Endothelial cell of umbilical vein (primary cell): ENCODE measurements at regions not wholly inside any gene's neighbourhood (a gene's known extent, or its start where the extent isn't known, plus 50 kb on each side); places are given as distances from the start of the nearest gene placed in this dataset.
"Not testable (repeated sequence)": the region's sequence is repeated elsewhere in the genome, so short reads cannot be mapped to it uniquely, and the experiment has no call there.

Source experiments
- BruUV-seq: library from RNA; stranded (reverse); fragments of 400-500 nt; replicated peaks from 2 replicates; lab custom pipeline; 2021; lab: Mats Ljungman, UMichigan
- CTCF ChIA-PET: fragments of 300-600, 350-600 bp; sonication (Branson Sonifier 250); formaldehyde crosslinking; loops from one replicate; lab custom pipeline; 2021; ENCODE audit warnings: antibody characterized with exemption, inconsistent platforms; lab: Charles Lee
- POLR2A ChIA-PET: fragments of 300-600, 350-600 bp; sonication (Branson Sonifier 250); formaldehyde crosslinking; loops from one replicate; lab custom pipeline; 2021; ENCODE audit warnings: antibody characterized with exemption, inconsistent platforms; lab: Charles Lee
- DNase-seq: peaks from one replicate; pipeline ENCODE4 v3.0.0-alpha.2; 2011; ENCODE audit warnings: low read depth, low spot score
- FAIRE-seq: peaks from 2 replicates; lab custom pipeline; 2011; peaks lifted over from hg19 to GRCh38; lab: Jason Lieb, UNC
- H2AFZ ChIP-seq: 2 replicates; pipeline ENCODE4 v1.6.0; 2012; ENCODE audit warnings: low read depth, low read length, control low read depth, inconsistent platforms
- H3K27ac ChIP-seq: 2 replicates; pipeline ENCODE4 v1.5.1; 2011; ENCODE audit warnings: low read depth, mild to moderate bottlenecking, control low read depth, low read length, moderate library complexity; ENCODE audit not compliant: insufficient read depth
- H3K27me3 ChIP-seq, 2 experiments: 2 replicates each; pipeline versions ENCODE4 v1.6.0 to v1.6.1; 2011; ENCODE audit warnings: low read length in 2 of 2, mixed read lengths in 1 of 2; ENCODE audit not compliant: control insufficient read depth in 2 of 2, insufficient read depth in 2 of 2
- H3K36me3 ChIP-seq, 2 experiments: 2 replicates in 1 of 2; 3 replicates in 1 of 2; pipeline ENCODE4 v1.5.1; 2011; ENCODE audit warnings: low read length in 2 of 2, mild to moderate bottlenecking in 1 of 2, moderate library complexity in 1 of 2; ENCODE audit not compliant: control insufficient read depth in 2 of 2, insufficient read depth in 2 of 2; ENCODE audit errors: extremely low read depth in 1 of 2
- H3K4me1 ChIP-seq: 3 replicates; pipeline ENCODE4 v1.5.1; 2011; ENCODE audit warnings: mild to moderate bottlenecking, low read length; ENCODE audit not compliant: control insufficient read depth, insufficient read depth; ENCODE audit errors: extremely low read depth
- H3K4me2 ChIP-seq: 2 replicates; pipeline ENCODE4 v1.6.1; 2011; ENCODE audit warnings: low read length, control low read depth, mixed read lengths; ENCODE audit not compliant: insufficient read depth
- H3K4me3 ChIP-seq, 3 experiments: fragments of 200-600 bp in 1 of 3; sonication (generic), shearing (Covaris generic) in 1 of 3; replicated peaks in 1 of 3; 2 replicates each; pipeline ENCODE4 v1.5.1; 2011 to 2016; ENCODE audit warnings: control low read depth in 3 of 3, low read length in 3 of 3, mild to moderate bottlenecking in 2 of 3, inconsistent platforms in 1 of 3, low read depth in 1 of 3, moderate library complexity in 1 of 3; ENCODE audit not compliant: insufficient read depth in 1 of 3
- H3K79me2 ChIP-seq: 2 replicates; pipeline ENCODE4 v1.6.0; 2012; ENCODE audit warnings: low read length, inconsistent platforms; ENCODE audit not compliant: control insufficient read depth, insufficient read depth
- H3K9ac ChIP-seq: replicated peaks from 2 replicates; pipeline ENCODE3; 2011; ENCODE audit warnings: low read length, control low read depth; ENCODE audit not compliant: insufficient read depth; ENCODE audit errors: extremely low read depth
- H3K9me1 ChIP-seq: replicated peaks from 3 replicates; pipeline ENCODE4 v1.6.0; 2011; ENCODE audit warnings: mild to moderate bottlenecking, low read length; ENCODE audit not compliant: control insufficient read depth, insufficient read depth; ENCODE audit errors: extremely low read depth
- H3K9me3 ChIP-seq: replicated peaks from 2 replicates; pipeline ENCODE4 v1.5.1; 2012; ENCODE audit warnings: low read length, inconsistent platforms; ENCODE audit not compliant: control insufficient read depth, insufficient read depth
- H4K20me1 ChIP-seq: replicated peaks from 2 replicates; pipeline ENCODE3; 2011; ENCODE audit warnings: mild to moderate bottlenecking, low read length; ENCODE audit not compliant: control insufficient read depth, insufficient read depth; ENCODE audit errors: extremely low read depth
- EZH2 ChIP-seq: IDR thresholded peaks from 2 replicates; pipeline ENCODE4 v1.6.1; 2012; ENCODE audit warnings: borderline replicate concordance, low read depth, mild to moderate bottlenecking, moderate library complexity, low read length, inconsistent platforms; ENCODE audit not compliant: severe bottlenecking
- FOS ChIP-seq: IDR thresholded peaks from 2 replicates; pipeline ENCODE4 v1.6.1; 2011; ENCODE audit warnings: mild to moderate bottlenecking, low read length, moderate library complexity, borderline replicate concordance; ENCODE audit not compliant: insufficient read depth
- GATA2 ChIP-seq: IDR thresholded peaks from 2 replicates; pipeline ENCODE4 v1.7.0; 2011; ENCODE audit warnings: low read depth, mild to moderate bottlenecking, moderate library complexity, mixed read lengths, low read length; ENCODE audit not compliant: insufficient read length, insufficient read depth
- JUN ChIP-seq: IDR thresholded peaks from 2 replicates; pipeline ENCODE4 v1.6.1; 2011; ENCODE audit warnings: borderline replicate concordance, low read depth; ENCODE audit not compliant: insufficient read length, insufficient read depth
- MYC ChIP-seq: IDR thresholded peaks from one replicate; pipeline ENCODE4 v1.6.1; 2011; ENCODE audit warnings: mild to moderate bottlenecking, low read depth, low read length
- POLR2A ChIP-seq: IDR thresholded peaks from 2 replicates; pipeline ENCODE4 v1.6.1; 2012; ENCODE audit warnings: low read depth, mild to moderate bottlenecking, control low read depth, low read length
- POLR2AphosphoS5 ChIP-seq: IDR thresholded peaks from 2 replicates; pipeline ENCODE4 v1.6.1; 2012; ENCODE audit warnings: low read depth, mild to moderate bottlenecking, control low read depth, low read length, moderate library complexity; ENCODE audit not compliant: insufficient read depth
- dilution Hi-C: fragments of 300-500 bp; cut with MboI; formaldehyde crosslinking; loops from one replicate; pipeline ENCODE4 v1.15.0; 2019; ENCODE audit warnings: low sequenced_read_pairs; ENCODE audit not compliant: extremely low pct_ligation_motif_present
- intact Hi-C: fragments of 100-400 bp; cut with micrococcal nuclease; formaldehyde crosslinking; loops from one replicate; pipeline ENCODE4 v1.10.0; 2022
- TF ChIP-seq, protein P1 (sequence below): IDR thresholded peaks from 2 replicates; pipeline ENCODE4 v1.6.1; 2011; ENCODE audit not compliant: insufficient read depth, insufficient read length
- TF ChIP-seq, protein P2 (sequence below), 2 donors: IDR thresholded peaks; 1 replicate in 1 of 2; 2 replicates in 1 of 2; pipeline ENCODE4 v1.5.1; 2011; ENCODE audit warnings: low read length in 2 of 2, mild to moderate bottlenecking in 2 of 2, moderate library complexity in 2 of 2, control low read depth in 1 of 2, inconsistent platforms in 1 of 2, low read depth in 1 of 2; ENCODE audit not compliant: insufficient read depth in 1 of 2; ENCODE audit errors: extremely low read depth in 1 of 2

DNA sequence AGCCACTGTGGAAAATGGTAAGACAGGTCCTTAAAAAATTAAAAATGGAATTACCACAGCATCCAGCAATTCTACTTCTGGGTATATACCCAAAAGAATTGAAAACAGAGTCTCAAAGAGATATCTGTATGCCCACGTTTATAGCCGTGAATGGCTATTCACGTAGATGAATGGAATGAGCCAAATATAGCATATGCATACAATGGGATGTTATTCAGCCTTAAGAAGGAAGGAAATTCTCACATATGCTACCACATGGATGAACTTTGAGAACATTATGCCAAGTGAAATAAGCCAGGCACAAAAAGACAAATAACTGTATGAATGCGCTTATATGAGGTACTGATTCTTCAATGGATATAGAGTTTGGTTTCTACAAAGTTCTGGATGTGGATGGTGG is 134.5 kb upstream of the KCNE2 start:
- Histone ChIP-seq H3K27ac (no peak overlapping the region), H3K4me2 (no peak overlapping the region), H3K79me2 (no peaks in the 10 kb centered on the region), H3K27me3 (peaks cover 0 to 2% of the 10 kb centered on the region in 2 experiments), H3K4me1 (no peaks in the 10 kb centered on the region), H3K9me3 (no peaks in the 10 kb centered on the region), H3K4me3 (no peak overlapping the region), H4K20me1 (no peaks in the 10 kb centered on the region), H3K9me1 (no peaks in the 10 kb centered on the region), H3K9ac (no peak overlapping the region), H3K36me3 (no peaks in the 10 kb centered on the region), H2AFZ (no peak overlapping the region)
- no TSS peak for BruUV-seq
- DNase-seq, result peak; percentile 26
- ChIA-PET POLR2A (no interaction called here), CTCF (no interaction called here)
- dilution Hi-C loops, result no loop called here
- TF ChIP-seq, protein P1, sequence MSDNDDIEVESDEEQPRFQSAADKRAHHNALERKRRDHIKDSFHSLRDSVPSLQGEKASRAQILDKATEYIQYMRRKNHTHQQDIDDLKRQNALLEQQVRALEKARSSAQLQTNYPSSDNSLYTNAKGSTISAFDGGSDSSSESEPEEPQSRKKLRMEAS, result no peak
- no peak for TF ChIP-seq GATA2
- TF ChIP-seq POLR2A, result no peak
- no peak for TF ChIP-seq POLR2AphosphoS5
- no peak for TF ChIP-seq EZH2
- no peak for TF ChIP-seq JUN
- TF ChIP-seq MYC, result no peak
- TF ChIP-seq, protein P2, sequence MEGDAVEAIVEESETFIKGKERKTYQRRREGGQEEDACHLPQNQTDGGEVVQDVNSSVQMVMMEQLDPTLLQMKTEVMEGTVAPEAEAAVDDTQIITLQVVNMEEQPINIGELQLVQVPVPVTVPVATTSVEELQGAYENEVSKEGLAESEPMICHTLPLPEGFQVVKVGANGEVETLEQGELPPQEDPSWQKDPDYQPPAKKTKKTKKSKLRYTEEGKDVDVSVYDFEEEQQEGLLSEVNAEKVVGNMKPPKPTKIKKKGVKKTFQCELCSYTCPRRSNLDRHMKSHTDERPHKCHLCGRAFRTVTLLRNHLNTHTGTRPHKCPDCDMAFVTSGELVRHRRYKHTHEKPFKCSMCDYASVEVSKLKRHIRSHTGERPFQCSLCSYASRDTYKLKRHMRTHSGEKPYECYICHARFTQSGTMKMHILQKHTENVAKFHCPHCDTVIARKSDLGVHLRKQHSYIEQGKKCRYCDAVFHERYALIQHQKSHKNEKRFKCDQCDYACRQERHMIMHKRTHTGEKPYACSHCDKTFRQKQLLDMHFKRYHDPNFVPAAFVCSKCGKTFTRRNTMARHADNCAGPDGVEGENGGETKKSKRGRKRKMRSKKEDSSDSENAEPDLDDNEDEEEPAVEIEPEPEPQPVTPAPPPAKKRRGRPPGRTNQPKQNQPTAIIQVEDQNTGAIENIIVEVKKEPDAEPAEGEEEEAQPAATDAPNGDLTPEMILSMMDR (IDR thresholded peaks at IDR 0.05; ENCODE audit: extremely low read depth in 1 of 2, insufficient read depth in 1 of 2, low read depth in 1 of 2, low read length in 2 of 2), result no peak
- no peak for TF ChIP-seq FOS
- no peak for FAIRE-seq
- intact Hi-C loops, result no loop called here

DNA sequence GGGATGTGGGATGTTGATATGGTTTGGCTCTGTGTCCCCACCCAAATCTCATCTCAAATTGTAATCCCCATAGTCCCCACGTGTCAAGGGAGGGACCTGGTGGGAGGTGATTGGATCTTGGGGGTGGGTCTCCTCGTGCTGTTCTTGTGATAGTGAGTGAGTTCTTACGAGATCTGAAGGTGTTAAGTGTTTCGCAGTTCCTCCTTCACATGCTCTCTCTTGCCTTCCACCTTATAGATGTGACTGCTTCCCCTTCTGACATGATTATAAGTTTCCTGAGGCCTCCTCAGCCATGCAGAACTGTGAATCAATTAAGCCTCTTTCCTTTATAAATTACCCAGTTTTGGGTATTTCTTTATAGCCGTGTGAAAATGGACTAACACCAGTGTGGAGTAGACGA is 130.1 kb upstream of the KCNE2 start:
- H4K20me1 ChIP-seq, H3K9ac ChIP-seq, H3K27ac ChIP-seq, H3K4me3 ChIP-seq, H3K27me3 ChIP-seq, H3K9me3 ChIP-seq, H3K79me2 ChIP-seq, POLR2A ChIA-PET, H3K4me2 ChIP-seq, H3K4me1 ChIP-seq, H3K36me3 ChIP-seq, FAIRE-seq, H2AFZ ChIP-seq, H3K9me1 ChIP-seq, BruUV-seq, CTCF ChIA-PET, dilution Hi-C loops, intact Hi-C loops, DNase-seq: not testable (repeated sequence)
